ENCODE measurements at regions not wholly inside any gene's neighbourhood (a gene's known extent, or its start where the extent isn't known, plus 50 kb on each side); places are given as distances from the start of the nearest gene placed in this dataset.

- Mint-ChIP-seq H3K36me3 (ENCODE audit: low read depth, unreplicated experiment) (no peaks in the 10 kb centered on the region), H3K4me3 (ENCODE audit: unreplicated experiment) (no peak overlapping the region), H3K27me3 (ENCODE audit: low read depth, unreplicated experiment) (peaks cover 4% of the 10 kb centered on the region), H3K4me1 (ENCODE audit: low read depth, unreplicated experiment) (peaks cover 11% of the 10 kb centered on the region), H3K9me3 (ENCODE audit: unreplicated experiment) (no peaks in the 10 kb centered on the region), H3K27ac (ENCODE audit: unreplicated experiment) (no peak overlapping the region)
- H3K4me2 ChIP-seq (ENCODE audit: low read length), result no peak overlapping the region
- FAIRE-seq (no peak), DNase-seq (ENCODE audit: low read depth) (no peak)
- H4K20me1 ChIP-seq (ENCODE audit: insufficient read depth, low read length), result no peaks in the 10 kb centered on the region
- H3K27ac ChIP-seq (ENCODE audit: low read depth, low read length), result no peak overlapping the region
- H3K79me2 ChIP-seq (ENCODE audit: insufficient read depth, low read length), result no peaks in the 10 kb centered on the region
- no peak overlapping the region for H2AFZ ChIP-seq (ENCODE audit: low read depth, low read length)
- no peak overlapping the region for H3K4me3 ChIP-seq (ENCODE audit: insufficient read depth, low read depth, low read length)
- H3K9ac ChIP-seq (ENCODE audit: low read length), result no peak overlapping the region
- H3K9me3 ChIP-seq (ENCODE audit: insufficient read depth, low read depth, low read length), result no peaks in the 10 kb centered on the region
- H3K27me3 ChIP-seq (ENCODE audit: insufficient read depth, low read length), result no peaks in the 10 kb centered on the region
- H3K36me3 ChIP-seq (ENCODE audit: insufficient read depth, low read length), result no peaks in the 10 kb centered on the region
- TF ChIP-seq, protein P1, sequence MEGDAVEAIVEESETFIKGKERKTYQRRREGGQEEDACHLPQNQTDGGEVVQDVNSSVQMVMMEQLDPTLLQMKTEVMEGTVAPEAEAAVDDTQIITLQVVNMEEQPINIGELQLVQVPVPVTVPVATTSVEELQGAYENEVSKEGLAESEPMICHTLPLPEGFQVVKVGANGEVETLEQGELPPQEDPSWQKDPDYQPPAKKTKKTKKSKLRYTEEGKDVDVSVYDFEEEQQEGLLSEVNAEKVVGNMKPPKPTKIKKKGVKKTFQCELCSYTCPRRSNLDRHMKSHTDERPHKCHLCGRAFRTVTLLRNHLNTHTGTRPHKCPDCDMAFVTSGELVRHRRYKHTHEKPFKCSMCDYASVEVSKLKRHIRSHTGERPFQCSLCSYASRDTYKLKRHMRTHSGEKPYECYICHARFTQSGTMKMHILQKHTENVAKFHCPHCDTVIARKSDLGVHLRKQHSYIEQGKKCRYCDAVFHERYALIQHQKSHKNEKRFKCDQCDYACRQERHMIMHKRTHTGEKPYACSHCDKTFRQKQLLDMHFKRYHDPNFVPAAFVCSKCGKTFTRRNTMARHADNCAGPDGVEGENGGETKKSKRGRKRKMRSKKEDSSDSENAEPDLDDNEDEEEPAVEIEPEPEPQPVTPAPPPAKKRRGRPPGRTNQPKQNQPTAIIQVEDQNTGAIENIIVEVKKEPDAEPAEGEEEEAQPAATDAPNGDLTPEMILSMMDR (IDR thresholded peaks at IDR 0.05; ENCODE audit: insufficient read depth, low read depth, low read length), result no peak
- no peak for TF ChIP-seq EZH2 (IDR thresholded peaks at IDR 0.05; ENCODE audit: insufficient read depth, low read length)
- peaks cover 7% of the 10 kb centered on the region for H3K4me1 ChIP-seq (ENCODE audit: insufficient read depth, low read length)
Observed at GRCh38 chr18:76570856-76571255, 75.8 kb upstream of the ZNF516 start.

DNA sequence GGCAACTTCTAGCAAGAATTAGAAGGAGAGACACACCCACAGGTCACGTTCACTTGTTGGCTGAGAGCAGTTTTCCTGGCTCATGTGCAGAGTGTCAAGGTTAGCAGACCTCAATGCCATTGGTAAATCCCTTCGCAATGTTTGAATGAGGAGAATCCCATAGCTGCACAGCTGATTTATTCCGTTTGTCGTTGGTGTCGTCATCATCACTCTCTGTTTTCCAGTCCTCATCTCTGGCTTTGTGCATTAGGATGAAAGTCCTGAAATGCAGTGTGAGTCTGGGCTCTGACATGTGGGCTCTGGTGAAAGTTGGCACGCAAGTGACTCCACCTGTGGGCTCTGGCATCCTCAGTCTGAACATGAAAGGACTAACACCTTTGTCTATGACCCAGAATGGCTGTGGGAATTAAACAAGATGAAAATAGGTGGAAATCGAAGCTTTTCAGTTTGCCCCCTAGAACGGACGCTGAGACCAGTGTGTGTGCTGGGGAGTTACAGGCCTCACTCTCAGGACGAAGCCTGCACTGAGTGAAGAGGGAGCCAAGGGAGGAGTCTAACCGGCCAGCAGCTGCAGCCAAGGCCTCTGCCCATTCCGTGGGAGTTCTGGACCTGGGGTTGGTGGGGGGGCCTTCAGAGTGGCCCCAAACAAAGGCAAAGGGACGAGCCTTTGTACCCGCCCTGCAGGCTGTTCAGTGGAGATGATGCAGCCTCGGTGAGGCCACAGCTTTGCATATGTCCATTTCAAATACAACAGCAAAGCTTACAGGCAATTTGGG is 74.8 kb upstream of the ZNF516 start:
- H2AFZ ChIP-seq (ENCODE audit: low read depth, low read length), result no peak overlapping the region
- H3K27me3 ChIP-seq (ENCODE audit: insufficient read depth, low read length), result no peaks in the 10 kb centered on the region
- Mint-ChIP-seq H3K4me1 (ENCODE audit: low read depth, unreplicated experiment) (peaks cover 15% of the 10 kb centered on the region), H3K27me3 (ENCODE audit: low read depth, unreplicated experiment) (peaks cover 4% of the 10 kb centered on the region), H3K9me3 (ENCODE audit: unreplicated experiment) (no peaks in the 10 kb centered on the region), H3K36me3 (ENCODE audit: low read depth, unreplicated experiment) (no peaks in the 10 kb centered on the region), H3K27ac (ENCODE audit: unreplicated experiment) (no peak overlapping the region), H3K4me3 (ENCODE audit: unreplicated experiment) (no peak overlapping the region)
- DNase-seq (ENCODE audit: low read depth) (no peak), FAIRE-seq (no peak)
- no peaks in the 10 kb centered on the region for H4K20me1 ChIP-seq (ENCODE audit: insufficient read depth, low read length)
- no peak overlapping the region for H3K9ac ChIP-seq (ENCODE audit: low read length)
- peaks cover 14% of the 10 kb centered on the region for H3K4me1 ChIP-seq (ENCODE audit: insufficient read depth, low read length)
- no peaks in the 10 kb centered on the region for H3K36me3 ChIP-seq (ENCODE audit: insufficient read depth, low read length)
- H3K4me3 ChIP-seq (ENCODE audit: insufficient read depth, low read depth, low read length), result no peak overlapping the region
- no peak overlapping the region for H3K27ac ChIP-seq (ENCODE audit: low read depth, low read length)
- no peak overlapping the region for H3K4me2 ChIP-seq (ENCODE audit: low read length)
- H3K9me3 ChIP-seq (ENCODE audit: insufficient read depth, low read depth, low read length), result no peaks in the 10 kb centered on the region
- no peak for TF ChIP-seq EZH2 (IDR thresholded peaks at IDR 0.05; ENCODE audit: insufficient read depth, low read length)
- TF ChIP-seq, protein P1 (IDR thresholded peaks at IDR 0.05; ENCODE audit: insufficient read depth, low read depth, low read length), result no peak
- no peaks in the 10 kb centered on the region for H3K79me2 ChIP-seq (ENCODE audit: insufficient read depth, low read length)

DNA sequence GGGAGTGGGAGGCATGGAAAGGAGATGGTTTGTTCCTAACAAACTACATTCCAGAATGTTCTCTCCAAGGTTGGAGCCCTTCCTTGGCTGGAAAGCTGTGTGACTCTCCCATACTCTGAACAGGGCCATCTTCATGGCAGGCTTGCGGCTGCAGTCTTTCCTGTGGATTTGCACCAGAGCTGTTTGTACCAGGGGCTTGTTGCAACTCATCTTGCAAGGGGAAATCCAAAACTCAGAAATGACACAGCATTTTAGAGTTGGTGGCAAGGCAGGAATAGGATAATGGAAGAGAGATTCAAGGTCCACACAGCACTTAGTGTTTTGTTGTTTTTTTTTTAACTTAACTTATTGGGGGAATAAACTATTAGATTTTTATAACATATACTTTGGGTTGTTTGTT is 73.7 kb upstream of the ZNF516 start:
- no peak overlapping the region for H3K4me3 ChIP-seq (ENCODE audit: insufficient read depth, low read depth, low read length)
- FAIRE-seq (no peak), DNase-seq (ENCODE audit: low read depth) (no peak)
- TF ChIP-seq EZH2 (IDR thresholded peaks at IDR 0.05; ENCODE audit: insufficient read depth, low read length), result no peak
- TF ChIP-seq, protein P1 (IDR thresholded peaks at IDR 0.05; ENCODE audit: insufficient read depth, low read depth, low read length), result no peak
- peaks cover 22% of the 10 kb centered on the region for H3K4me1 ChIP-seq (ENCODE audit: insufficient read depth, low read length)
- H3K27me3 ChIP-seq (ENCODE audit: insufficient read depth, low read length), result no peaks in the 10 kb centered on the region
- no peak overlapping the region for H3K9ac ChIP-seq (ENCODE audit: low read length)
- H2AFZ ChIP-seq (ENCODE audit: low read depth, low read length), result no peak overlapping the region
- H3K4me2 ChIP-seq (ENCODE audit: low read length), result no peak overlapping the region
- peak overlapping the region; percentile 5 for H3K27ac Mint-ChIP-seq (ENCODE audit: unreplicated experiment)
- no peaks in the 10 kb centered on the region for H3K36me3 Mint-ChIP-seq (ENCODE audit: low read depth, unreplicated experiment)
- H4K20me1 ChIP-seq (ENCODE audit: insufficient read depth, low read length), result no peaks in the 10 kb centered on the region
- no peak overlapping the region for H3K4me3 Mint-ChIP-seq (ENCODE audit: unreplicated experiment)
- no peaks in the 10 kb centered on the region for H3K36me3 ChIP-seq (ENCODE audit: insufficient read depth, low read length)
- H3K4me1 Mint-ChIP-seq (ENCODE audit: low read depth, unreplicated experiment), result peaks cover 21% of the 10 kb centered on the region
- H3K9me3 ChIP-seq (ENCODE audit: insufficient read depth, low read depth, low read length), result no peaks in the 10 kb centered on the region
- H3K79me2 ChIP-seq (ENCODE audit: insufficient read depth, low read length), result no peaks in the 10 kb centered on the region
- H3K9me3 Mint-ChIP-seq (ENCODE audit: unreplicated experiment), result no peaks in the 10 kb centered on the region
- H3K27me3 Mint-ChIP-seq (ENCODE audit: low read depth, unreplicated experiment), result peaks cover 4% of the 10 kb centered on the region
- H3K27ac ChIP-seq (ENCODE audit: low read depth, low read length), result no peak overlapping the region

Measured in astrocyte (in vitro differentiated cells and primary cell).